HCT116 (cell line): ENCODE measurements at regions not wholly inside any gene's neighbourhood (a gene's known extent, or its start where the extent isn't known, plus 50 kb on each side); places are given as distances from the start of the nearest gene placed in this dataset.

Source experiments
- CBX3 ChIP-seq: IDR thresholded peaks from 2 replicates; pipeline ENCODE4 v1.6.1; 2012; ENCODE audit warnings: low read depth
- EZH2 ChIP-seq: fragments of 200-600 bp; sonication (generic); IDR thresholded peaks from 2 replicates; pipeline ENCODE4 v1.6.1; 2017; ENCODE audit warnings: antibody characterized with exemption, mixed run types
- EZH2phosphoT487 ChIP-seq: fragments of 200-600 bp; IDR thresholded peaks from 2 replicates; pipeline ENCODE4 v1.6.1; 2018; ENCODE audit warnings: antibody characterized with exemption, borderline replicate concordance
- POLR2A ChIP-seq: IDR thresholded peaks from 2 replicates; pipeline ENCODE4 v1.7.0; 2011; ENCODE audit warnings: borderline replicate concordance; ENCODE audit not compliant: insufficient read depth, insufficient read length; ENCODE audit errors: extremely low read depth
- POLR2AphosphoS5 ChIP-seq: IDR thresholded peaks from 2 replicates; pipeline ENCODE4 v1.6.1; 2011; ENCODE audit warnings: mild to moderate bottlenecking, low read depth, low read length, moderate library complexity
- RAD21 ChIP-seq: IDR thresholded peaks from 2 replicates; pipeline ENCODE4 v1.6.1; 2012; ENCODE audit warnings: low read depth, mild to moderate bottlenecking
- REST ChIP-seq: IDR thresholded peaks from 2 replicates; pipeline ENCODE4 v1.6.1; 2012; ENCODE audit warnings: low read depth
- SIN3A ChIP-seq: IDR thresholded peaks from 2 replicates; pipeline ENCODE4 v1.6.1; 2012; ENCODE audit warnings: low read depth
- SP1 ChIP-seq: IDR thresholded peaks from 2 replicates; pipeline ENCODE4 v1.6.1; 2012; ENCODE audit warnings: low read depth
- TCF7L2 ChIP-seq: IDR thresholded peaks from 2 replicates; pipeline ENCODE4 v1.7.0; 2011; ENCODE audit warnings: borderline replicate concordance, inconsistent platforms; ENCODE audit not compliant: insufficient read depth, insufficient read length; ENCODE audit errors: extremely low read depth
- ZNF274 ChIP-seq: fragments of 200-500 bp; sonication (Bioruptor generic); IDR thresholded peaks from 2 replicates; pipeline ENCODE4 v1.6.1; 2014; ENCODE audit warnings: mild to moderate bottlenecking, low read depth, low read length, inconsistent platforms
- TF ChIP-seq, protein P1 (sequence below), 3 experiments: fragments of 200-600 bp in 1 of 3; sonication (generic) in 1 of 3; IDR thresholded peaks in 2 of 3; conservative IDR thresholded peaks in 1 of 3; 2 replicates each; pipeline ENCODE4 v1.5.1; 2012 to 2017; ENCODE audit warnings: low read depth in 2 of 3, low read length in 2 of 3, antibody characterized with exemption in 1 of 3, borderline replicate concordance in 1 of 3, control low read depth in 1 of 3, mild to moderate bottlenecking in 1 of 3, mixed read lengths in 1 of 3, mixed run types in 1 of 3, moderate library complexity in 1 of 3; ENCODE audit not compliant: insufficient read depth in 1 of 3
- TF ChIP-seq, protein P2 (sequence below): IDR thresholded peaks from 2 replicates; pipeline ENCODE4 v1.6.1; 2011; ENCODE audit warnings: mild to moderate bottlenecking, low read length, moderate library complexity; ENCODE audit not compliant: insufficient replicate concordance; ENCODE audit errors: extremely low read depth
- TF ChIP-seq, protein P3 (sequence below): IDR thresholded peaks from 2 replicates; pipeline ENCODE4 v1.6.1; 2012

GRCh38 chr2:217349251-217349650 lies 489.4 kb upstream of the TNP1 start:
- TF ChIP-seq, protein P1, sequence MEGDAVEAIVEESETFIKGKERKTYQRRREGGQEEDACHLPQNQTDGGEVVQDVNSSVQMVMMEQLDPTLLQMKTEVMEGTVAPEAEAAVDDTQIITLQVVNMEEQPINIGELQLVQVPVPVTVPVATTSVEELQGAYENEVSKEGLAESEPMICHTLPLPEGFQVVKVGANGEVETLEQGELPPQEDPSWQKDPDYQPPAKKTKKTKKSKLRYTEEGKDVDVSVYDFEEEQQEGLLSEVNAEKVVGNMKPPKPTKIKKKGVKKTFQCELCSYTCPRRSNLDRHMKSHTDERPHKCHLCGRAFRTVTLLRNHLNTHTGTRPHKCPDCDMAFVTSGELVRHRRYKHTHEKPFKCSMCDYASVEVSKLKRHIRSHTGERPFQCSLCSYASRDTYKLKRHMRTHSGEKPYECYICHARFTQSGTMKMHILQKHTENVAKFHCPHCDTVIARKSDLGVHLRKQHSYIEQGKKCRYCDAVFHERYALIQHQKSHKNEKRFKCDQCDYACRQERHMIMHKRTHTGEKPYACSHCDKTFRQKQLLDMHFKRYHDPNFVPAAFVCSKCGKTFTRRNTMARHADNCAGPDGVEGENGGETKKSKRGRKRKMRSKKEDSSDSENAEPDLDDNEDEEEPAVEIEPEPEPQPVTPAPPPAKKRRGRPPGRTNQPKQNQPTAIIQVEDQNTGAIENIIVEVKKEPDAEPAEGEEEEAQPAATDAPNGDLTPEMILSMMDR (IDR thresholded peaks at IDR 0.05 in 2 of 3, conservative IDR thresholded peaks at IDR 0.05 in 1 of 3; ENCODE audit: borderline replicate concordance in 1 of 3, insufficient read depth in 1 of 3, low read depth in 2 of 3, low read length in 2 of 3), result no peak
- TF ChIP-seq EZH2phosphoT487 (no peak), ZNF274 (no peak), SP1 (no peak), TCF7L2 (no peak), CBX3 (no peak), REST (no peak), RAD21 (no peak), POLR2A (no peak), EZH2 (no peak), POLR2AphosphoS5 (no peak), SIN3A (no peak)
- TF ChIP-seq, protein P2, sequence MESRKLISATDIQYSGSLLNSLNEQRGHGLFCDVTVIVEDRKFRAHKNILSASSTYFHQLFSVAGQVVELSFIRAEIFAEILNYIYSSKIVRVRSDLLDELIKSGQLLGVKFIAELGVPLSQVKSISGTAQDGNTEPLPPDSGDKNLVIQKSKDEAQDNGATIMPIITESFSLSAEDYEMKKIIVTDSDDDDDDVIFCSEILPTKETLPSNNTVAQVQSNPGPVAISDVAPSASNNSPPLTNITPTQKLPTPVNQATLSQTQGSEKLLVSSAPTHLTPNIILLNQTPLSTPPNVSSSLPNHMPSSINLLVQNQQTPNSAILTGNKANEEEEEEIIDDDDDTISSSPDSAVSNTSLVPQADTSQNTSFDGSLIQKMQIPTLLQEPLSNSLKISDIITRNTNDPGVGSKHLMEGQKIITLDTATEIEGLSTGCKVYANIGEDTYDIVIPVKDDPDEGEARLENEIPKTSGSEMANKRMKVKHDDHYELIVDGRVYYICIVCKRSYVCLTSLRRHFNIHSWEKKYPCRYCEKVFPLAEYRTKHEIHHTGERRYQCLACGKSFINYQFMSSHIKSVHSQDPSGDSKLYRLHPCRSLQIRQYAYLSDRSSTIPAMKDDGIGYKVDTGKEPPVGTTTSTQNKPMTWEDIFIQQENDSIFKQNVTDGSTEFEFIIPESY, result no peak
- TF ChIP-seq, protein P3, sequence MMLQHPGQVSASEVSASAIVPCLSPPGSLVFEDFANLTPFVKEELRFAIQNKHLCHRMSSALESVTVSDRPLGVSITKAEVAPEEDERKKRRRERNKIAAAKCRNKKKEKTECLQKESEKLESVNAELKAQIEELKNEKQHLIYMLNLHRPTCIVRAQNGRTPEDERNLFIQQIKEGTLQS, result no peak
